HepG2 (cell line): ENCODE measurements at regions not wholly inside any gene's neighbourhood (a gene's known extent, or its start where the extent isn't known, plus 50 kb on each side); places are given as distances from the start of the nearest gene placed in this dataset.

Experiments
- CTCF ChIP-seq: sonication (generic); formaldehyde crosslinking; IDR thresholded peaks from 2 replicates; pipeline ENCODE4 v1.5.0; 2020; ENCODE audit warnings: mild to moderate bottlenecking, missing genetic modification reagents, moderate library complexity
- EZH2 ChIP-seq: conservative IDR thresholded peaks from 2 replicates; pipeline ENCODE4 v1.6.1; 2012; ENCODE audit warnings: mild to moderate bottlenecking, low read depth, low read length, moderate library complexity
- KLF9 ChIP-seq: IDR thresholded peaks from 2 replicates; pipeline ENCODE4 v1.6.1; 2016; ENCODE audit warnings: low read depth
- MYC ChIP-seq: sonication (generic); formaldehyde crosslinking; IDR thresholded peaks from 2 replicates; pipeline ENCODE4 v1.9.0; 2021; ENCODE audit warnings: missing genetic modification reagents, borderline replicate concordance
- POLR2A ChIP-seq, 2 experiments: IDR thresholded peaks; 2 replicates each; pipeline ENCODE4 v1.6.1; 2011; ENCODE audit warnings: low read depth in 2 of 2, low read length in 2 of 2, mild to moderate bottlenecking in 1 of 2, moderate library complexity in 1 of 2; ENCODE audit not compliant: insufficient read depth in 1 of 2
- SRSF4 ChIP-seq: fragments of 200-400 bp; formaldehyde crosslinking; IDR thresholded peaks from one replicate; pipeline ENCODE4 v1.6.1; 2018; ENCODE audit warnings: mild to moderate bottlenecking, low read depth, low read length, moderate library complexity; ENCODE audit not compliant: poor library complexity, severe bottlenecking
- TSC22D2 ChIP-seq: sonication (generic); formaldehyde crosslinking; IDR thresholded peaks from 2 replicates; pipeline ENCODE4 v1.5.1; 2020; ENCODE audit warnings: missing genetic modification reagents, mild to moderate bottlenecking, borderline replicate concordance
- ZBTB8A ChIP-seq: sonication (generic); formaldehyde crosslinking; IDR thresholded peaks from 2 replicates; pipeline ENCODE4 v1.4.0; 2020; ENCODE audit warnings: mild to moderate bottlenecking, low read depth, missing genetic modification reagents, borderline replicate concordance
- ZNF747 ChIP-seq: sonication (generic); formaldehyde crosslinking; IDR thresholded peaks from 2 replicates; pipeline ENCODE4 v1.8.1; 2023; ENCODE audit warnings: missing genetic modification reagents, mild to moderate bottlenecking, borderline replicate concordance
- TF ChIP-seq, protein P1 (sequence below): sonication (generic); formaldehyde crosslinking; IDR thresholded peaks from 2 replicates; pipeline ENCODE4 v1.8.0; 2022; ENCODE audit warnings: mild to moderate bottlenecking, missing genetic modification reagents

GRCh38 chr5:130578354-130578753 lies 586.7 kb downstream of the HINT1 start:
- TF ChIP-seq ZNF747 (CRISPR knock-in tag) (no peak), TSC22D2 (CRISPR knock-in tag) (no peak), POLR2A (IDR thresholded peaks at IDR 0.05; ENCODE audit: insufficient read depth in 1 of 2, low read depth in 2 of 2, low read length in 2 of 2) (no peak), KLF9 (CRISPR knock-in tag) (no peak), MYC (no peak), CTCF (CRISPR knock-in tag) (no peak), ZBTB8A (no peak), SRSF4 (no peak), EZH2 (no peak)
- TF ChIP-seq, protein P1, sequence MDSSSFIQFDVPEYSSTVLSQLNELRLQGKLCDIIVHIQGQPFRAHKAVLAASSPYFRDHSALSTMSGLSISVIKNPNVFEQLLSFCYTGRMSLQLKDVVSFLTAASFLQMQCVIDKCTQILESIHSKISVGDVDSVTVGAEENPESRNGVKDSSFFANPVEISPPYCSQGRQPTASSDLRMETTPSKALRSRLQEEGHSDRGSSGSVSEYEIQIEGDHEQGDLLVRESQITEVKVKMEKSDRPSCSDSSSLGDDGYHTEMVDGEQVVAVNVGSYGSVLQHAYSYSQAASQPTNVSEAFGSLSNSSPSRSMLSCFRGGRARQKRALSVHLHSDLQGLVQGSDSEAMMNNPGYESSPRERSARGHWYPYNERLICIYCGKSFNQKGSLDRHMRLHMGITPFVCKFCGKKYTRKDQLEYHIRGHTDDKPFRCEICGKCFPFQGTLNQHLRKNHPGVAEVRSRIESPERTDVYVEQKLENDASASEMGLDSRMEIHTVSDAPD (CRISPR knock-in tag) = no peak
